NCI-H510A treated with DMSO at 0.1 percent for 48 hours (cell line): ENCODE measurements at regions not wholly inside any gene's neighbourhood (a gene's known extent, or its start where the extent isn't known, plus 50 kb on each side); places are given as distances from the start of the nearest gene placed in this dataset.
A peak's percentile ranks its signal among the peaks of the same experiment; 100 is the strongest.

Source experiments
- DNase-seq: peaks from one replicate; lab custom pipeline; 2025; lab: John Stamatoyannopoulos, UW

- DNase-seq: no peak
These were observed 1041.1 kb downstream of the JRKL start for GRCh38 chr11:97430877-97431276.

- no peak for DNase-seq
These were observed 1043.1 kb downstream of the JRKL start for GRCh38 chr11:97432926-97433325.

GRCh38 chr11:97445561-97445960, 1055.7 kb downstream of the JRKL start:
- no peak for DNase-seq

- no peak for DNase-seq
These were observed 1061.6 kb downstream of the JRKL start for GRCh38 chr11:97451441-97451840.

GRCh38 chr11:97454988-97455387, 1065.2 kb downstream of the JRKL start:
- DNase-seq: peak; percentile 3

GRCh38 chr11:97460091-97460490, 1070.3 kb downstream of the JRKL start:
- no peak for DNase-seq

- DNase-seq: no peak
These were observed 1071.4 kb downstream of the JRKL start for GRCh38 chr11:97461044-97461880.

GRCh38 chr11:97461934-97462333, 1072.1 kb downstream of the JRKL start:
- DNase-seq: no peak

GRCh38 chr11:97463891-97464290, 1074.1 kb downstream of the JRKL start:
- DNase-seq: no peak

- DNase-seq: no peak
These were observed 1081.7 kb downstream of the JRKL start for GRCh38 chr11:97471480-97471879.

GRCh38 chr11:97487387-97487786, 1097.6 kb downstream of the JRKL start:
- no peak for DNase-seq

- no peak for DNase-seq
These were observed 1109.1 kb downstream of the JRKL start for GRCh38 chr11:97498891-97499290.

GRCh38 chr11:97502201-97502600, 1112.4 kb downstream of the JRKL start:
- DNase-seq: no peak

- no peak for DNase-seq
These were observed 1116.4 kb downstream of the JRKL start for GRCh38 chr11:97506076-97506759.

GRCh38 chr11:97514446-97514845, 1124.6 kb downstream of the JRKL start:
- no peak for DNase-seq

- DNase-seq: no peak
These were observed 1126.9 kb downstream of the JRKL start for GRCh38 chr11:97516688-97517087.

GRCh38 chr11:97525273-97525672, 1135.5 kb downstream of the JRKL start:
- no peak for DNase-seq

GRCh38 chr11:97537407-97538150, 1147.8 kb downstream of the JRKL start:
- DNase-seq: no peak

- DNase-seq: no peak
These were observed 1154.6 kb downstream of the JRKL start for GRCh38 chr11:97544431-97544830.

- DNase-seq: no peak
These were observed 1158.5 kb downstream of the JRKL start for GRCh38 chr11:97548280-97548679.

- DNase-seq: no peak
These were observed 1167.6 kb downstream of the JRKL start for GRCh38 chr11:97557399-97557798.

GRCh38 chr11:97567801-97568200, 1178.0 kb downstream of the JRKL start:
- DNase-seq: no peak

- no peak for DNase-seq
These were observed 1180.8 kb downstream of the JRKL start for GRCh38 chr11:97570636-97571035.
